Neural progenitor cell (in vitro differentiated cells): ENCODE measurements at regions not wholly inside any gene's neighbourhood (a gene's known extent, or its start where the extent isn't known, plus 50 kb on each side); places are given as distances from the start of the nearest gene placed in this dataset.

Experiments
- EZH2 ChIP-seq: fragments of 200-600 bp; sonication (generic); IDR thresholded peaks from 2 replicates; pipeline ENCODE4 v1.6.1; 2017; ENCODE audit warnings: antibody characterized with exemption, mild to moderate bottlenecking, moderate library complexity
- EZH2phosphoT487 ChIP-seq: fragments of 200-600 bp; sonication (generic); IDR thresholded peaks from 2 replicates; pipeline ENCODE4 v1.6.1; 2017; ENCODE audit warnings: antibody characterized with exemption
- TF ChIP-seq, protein P1 (sequence below): fragments of 200-600 bp; sonication (generic); IDR thresholded peaks from 2 replicates; pipeline ENCODE4 v1.5.1; 2017; ENCODE audit warnings: antibody characterized with exemption, mild to moderate bottlenecking

DNA sequence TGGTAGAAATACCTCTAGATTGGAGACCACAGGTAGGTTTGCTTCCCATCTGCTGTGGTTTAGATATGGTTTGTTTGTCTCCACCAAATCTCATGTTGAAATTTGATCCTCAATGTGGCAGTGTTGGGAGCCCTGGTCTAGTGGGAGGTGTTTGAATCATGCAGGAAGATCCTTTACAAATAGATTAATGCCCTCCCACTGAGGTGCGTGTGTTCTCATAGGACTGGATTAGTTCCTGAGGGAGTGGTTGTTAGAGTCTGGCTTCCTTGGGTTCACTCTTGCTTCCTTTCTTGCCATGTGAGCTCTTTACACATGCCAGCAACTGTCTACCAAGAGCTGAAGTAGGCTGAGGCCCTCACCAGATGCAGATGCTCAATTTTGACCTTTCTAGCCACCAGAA, 391.1 kb upstream of the GRIA1 start:
- TF ChIP-seq, protein P1, sequence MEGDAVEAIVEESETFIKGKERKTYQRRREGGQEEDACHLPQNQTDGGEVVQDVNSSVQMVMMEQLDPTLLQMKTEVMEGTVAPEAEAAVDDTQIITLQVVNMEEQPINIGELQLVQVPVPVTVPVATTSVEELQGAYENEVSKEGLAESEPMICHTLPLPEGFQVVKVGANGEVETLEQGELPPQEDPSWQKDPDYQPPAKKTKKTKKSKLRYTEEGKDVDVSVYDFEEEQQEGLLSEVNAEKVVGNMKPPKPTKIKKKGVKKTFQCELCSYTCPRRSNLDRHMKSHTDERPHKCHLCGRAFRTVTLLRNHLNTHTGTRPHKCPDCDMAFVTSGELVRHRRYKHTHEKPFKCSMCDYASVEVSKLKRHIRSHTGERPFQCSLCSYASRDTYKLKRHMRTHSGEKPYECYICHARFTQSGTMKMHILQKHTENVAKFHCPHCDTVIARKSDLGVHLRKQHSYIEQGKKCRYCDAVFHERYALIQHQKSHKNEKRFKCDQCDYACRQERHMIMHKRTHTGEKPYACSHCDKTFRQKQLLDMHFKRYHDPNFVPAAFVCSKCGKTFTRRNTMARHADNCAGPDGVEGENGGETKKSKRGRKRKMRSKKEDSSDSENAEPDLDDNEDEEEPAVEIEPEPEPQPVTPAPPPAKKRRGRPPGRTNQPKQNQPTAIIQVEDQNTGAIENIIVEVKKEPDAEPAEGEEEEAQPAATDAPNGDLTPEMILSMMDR = no peak
- TF ChIP-seq EZH2 (no peak), EZH2phosphoT487 (no peak)
